ENCODE measurements at regions not wholly inside any gene's neighbourhood (a gene's known extent, or its start where the extent isn't known, plus 50 kb on each side); places are given as distances from the start of the nearest gene placed in this dataset.

- 0 out of 2 replicates have a peak, but pooled peaks have one; percentile 17 for ATAC-seq
- no peaks in the 10 kb centered on the region for H3K27me3 ChIP-seq (ENCODE audit: insufficient read depth, low read length)
- H4K20me1 ChIP-seq (ENCODE audit: insufficient read depth) = no peaks in the 10 kb centered on the region
- CTCF ChIA-PET = no interaction called here
- no TSS peak for BruUV-seq (replicated peaks)
- H3K9me2 ChIP-seq (ENCODE audit: insufficient read depth) = no peaks in the 10 kb centered on the region
- no peak for DNase-seq (ENCODE audit: low read depth, low spot score)
- TF ChIP-seq REST (IDR thresholded peaks at IDR 0.05; ENCODE audit: low read depth) = no peak
- TF ChIP-seq JUND (IDR thresholded peaks at IDR 0.05) = no peak
- no peak for TF ChIP-seq POLR2AphosphoS5 (IDR thresholded peaks at IDR 0.05; ENCODE audit: low read depth, low read length)
- TF ChIP-seq FOSL1 (IDR thresholded peaks at IDR 0.05; ENCODE audit: low read depth) = no peak
- H3K9me3 ChIP-seq (ENCODE audit: control insufficient read depth in 1 of 2, insufficient read depth in 1 of 2, low read depth in 1 of 2, low read length in 2 of 2) = no peaks in the 10 kb centered on the region
- RAD21 ChIA-PET (ENCODE audit: low non-redundant PET in 1 of 2, low total read pairs in 2 of 2, uncharacterized antibody in 2 of 2, unreplicated experiment in 2 of 2) = no interaction called here
- no peak overlapping the region for H3K27ac ChIP-seq (ENCODE audit: low read depth, low read length)
- H2AFZ ChIP-seq (ENCODE audit: low read depth, low read length, poor library complexity, severe bottlenecking) = no peak overlapping the region
- no peaks in the 10 kb centered on the region for H3K36me3 ChIP-seq (ENCODE audit: control insufficient read depth in 1 of 2, insufficient read depth in 2 of 2, low read length in 2 of 2)
- no peaks in the 10 kb centered on the region for H3K79me2 ChIP-seq (ENCODE audit: insufficient read depth, low read length)
- no peak overlapping the region for H3K9ac ChIP-seq (ENCODE audit: low read length)
- no peak overlapping the region for H3K4me3 ChIP-seq (replicated peaks in 1 of 2; ENCODE audit: low read depth in 1 of 2, low read length in 2 of 2)
- intact Hi-C loops (cut with micrococcal nuclease) = no loop called here
- H3K4me2 ChIP-seq (ENCODE audit: low read length) = peak overlapping the region; percentile 46
- H3K4me1 ChIP-seq (ENCODE audit: control insufficient read depth in 1 of 2, insufficient read depth in 2 of 2, low read length in 2 of 2) = peaks cover 0 to 12% of the 10 kb centered on the region in 2 experiments; a peak in 2 of 4 replicates
- POLR2A ChIA-PET = no interaction called here
Measured at GRCh38 chr13:64371461-64371860, 2858.7 kb downstream of the PCDH9 start.

- Histone ChIP-seq H4K20me1 (ENCODE audit: insufficient read depth) (no peaks in the 10 kb centered on the region), H3K4me3 (replicated peaks in 1 of 2; ENCODE audit: low read depth in 1 of 2, low read length in 2 of 2) (no peak overlapping the region), H3K27me3 (ENCODE audit: insufficient read depth, low read length) (no peaks in the 10 kb centered on the region), H2AFZ (ENCODE audit: low read depth, low read length, poor library complexity, severe bottlenecking) (no peak overlapping the region), H3K79me2 (ENCODE audit: insufficient read depth, low read length) (no peaks in the 10 kb centered on the region), H3K36me3 (ENCODE audit: control insufficient read depth in 1 of 2, insufficient read depth in 2 of 2, low read length in 2 of 2) (no peaks in the 10 kb centered on the region), H3K9ac (ENCODE audit: low read length) (no peak overlapping the region), H3K27ac (ENCODE audit: low read depth, low read length) (no peak overlapping the region), H3K4me2 (ENCODE audit: low read length) (peak overlapping the region; percentile 46), H3K9me2 (ENCODE audit: insufficient read depth) (no peaks in the 10 kb centered on the region), H3K9me3 (ENCODE audit: control insufficient read depth in 1 of 2, insufficient read depth in 1 of 2, low read depth in 1 of 2, low read length in 2 of 2) (no peaks in the 10 kb centered on the region), H3K4me1 (ENCODE audit: control insufficient read depth in 1 of 2, insufficient read depth in 2 of 2, low read length in 2 of 2) (peaks cover 0 to 12% of the 10 kb centered on the region in 2 experiments; a peak in 2 of 4 replicates)
- peak; percentile 61; the same call in 1 of the 2 replicates for TF ChIP-seq FOSL1 (IDR thresholded peaks at IDR 0.05; ENCODE audit: low read depth)
- TF ChIP-seq CBX3 (IDR thresholded peaks at IDR 0.05; ENCODE audit: low read depth) = peak; percentile 24; the same call in 1 of the 2 replicates
- peak; percentile 43; the same call in 1 of the 2 replicates for TF ChIP-seq JUND (IDR thresholded peaks at IDR 0.05)
- no peak for TF ChIP-seq RAD21 (IDR thresholded peaks at IDR 0.05; ENCODE audit: low read depth)
- POLR2A ChIA-PET = no interaction called here
- intact Hi-C loops (cut with micrococcal nuclease) = no loop called here
- ATAC-seq (peak; percentile 78), DNase-seq (ENCODE audit: low read depth, low spot score) (peak; percentile 37)
- CTCF ChIA-PET = no interaction called here
- RAD21 ChIA-PET (ENCODE audit: low non-redundant PET in 1 of 2, low total read pairs in 2 of 2, uncharacterized antibody in 2 of 2, unreplicated experiment in 2 of 2) = no interaction called here
- BruUV-seq (replicated peaks) = no TSS peak
Measured at GRCh38 chr13:64371045-64371444, 2859.1 kb downstream of the PCDH9 start.

Measured in HCT116 (cell line).